Naive thymus-derived CD4-positive, alpha-beta T cell (primary cell): ENCODE measurements at regions not wholly inside any gene's neighbourhood (a gene's known extent, or its start where the extent isn't known, plus 50 kb on each side); places are given as distances from the start of the nearest gene placed in this dataset.

Experiments
- ATAC-seq: fragments of 150-1000 bp; cut with Tn5 transposase; 2 replicates; pipeline ENCODE4 v1.10.0; 2021; ENCODE audit warnings: mild to moderate bottlenecking, moderate library complexity
- CTCF ChIA-PET: fragments of 350-600 bp; sonication (Branson Sonifier 250); formaldehyde crosslinking; loops from one replicate; lab custom pipeline; 2021; ENCODE audit warnings: antibody characterized with exemption; lab: Charles Lee
- POLR2A ChIA-PET: fragments of 350-600 bp; sonication (Branson Sonifier 250); formaldehyde crosslinking; loops from one replicate; lab custom pipeline; 2021; ENCODE audit warnings: antibody characterized with exemption, inconsistent platforms; lab: Charles Lee
- DNase-seq, 9 donors: peaks; one replicate each; pipeline versions ENCODE4 v3.0.0 to v3.0.0-alpha.2; 2020 to 2022; ENCODE audit warnings: mixed read lengths in 1 of 9
- H3K27ac ChIP-seq: one replicate; pipeline ENCODE4 v1.7.0; 2013; ENCODE audit warnings: mild to moderate bottlenecking, low read depth, low read length, moderate library complexity
- H3K27me3 ChIP-seq, 2 donors: one replicate each; pipeline ENCODE4 v1.7.0; 2013; ENCODE audit warnings: low read length in 2 of 2, mild to moderate bottlenecking in 2 of 2, moderate library complexity in 2 of 2; ENCODE audit not compliant: control insufficient read depth in 2 of 2, insufficient read depth in 2 of 2
- H3K36me3 ChIP-seq, 3 experiments: 1 replicate in 2 of 3; 2 replicates in 1 of 3; pipeline ENCODE4 v1.7.0; 2013; ENCODE audit warnings: low read length in 3 of 3, mild to moderate bottlenecking in 3 of 3, moderate library complexity in 1 of 3; ENCODE audit not compliant: insufficient read depth in 3 of 3, control insufficient read depth in 2 of 3
- H3K4me1 ChIP-seq, 2 donors: one replicate each; pipeline ENCODE4 v1.7.0; 2013; ENCODE audit warnings: low read length in 2 of 2, mild to moderate bottlenecking in 2 of 2, moderate library complexity in 1 of 2; ENCODE audit not compliant: control insufficient read depth in 2 of 2, insufficient read depth in 2 of 2
- H3K4me3 ChIP-seq: 2 replicates; pipeline ENCODE4 v1.7.0; 2013; ENCODE audit warnings: mild to moderate bottlenecking, low read length
- H3K9me3 ChIP-seq, 3 experiments: 1 replicate in 2 of 3; 2 replicates in 1 of 3; pipeline ENCODE4 v1.7.0; 2013; ENCODE audit warnings: low read length in 3 of 3; ENCODE audit not compliant: control insufficient read depth in 2 of 3
- H3K27ac Mint-ChIP-seq, 9 donors: one replicate each; pipeline ENCODE4 v1.8.0; 2020 to 2022; ENCODE audit warnings: mixed read lengths in 9 of 9, mild to moderate bottlenecking in 8 of 9, moderate library complexity in 5 of 9, inconsistent platforms in 2 of 9
- H3K27me3 Mint-ChIP-seq, 5 donors: one replicate each; pipeline ENCODE4 v1.8.0; 2021 to 2022; ENCODE audit warnings: mixed read lengths in 5 of 5, mild to moderate bottlenecking in 1 of 5
- H3K36me3 Mint-ChIP-seq, 5 donors: one replicate each; pipeline ENCODE4 v1.8.0; 2020 to 2022; ENCODE audit warnings: mixed read lengths in 5 of 5, mild to moderate bottlenecking in 3 of 5, inconsistent platforms in 1 of 5
- H3K4me1 Mint-ChIP-seq, 7 donors: one replicate each; pipeline ENCODE4 v1.8.0; 2020 to 2022; ENCODE audit warnings: mixed read lengths in 7 of 7, mild to moderate bottlenecking in 3 of 7, inconsistent platforms in 1 of 7
- H3K4me3 Mint-ChIP-seq, 10 donors: one replicate each; pipeline ENCODE4 v1.8.0; 2020 to 2022; ENCODE audit warnings: mild to moderate bottlenecking in 10 of 10, mixed read lengths in 10 of 10, moderate library complexity in 6 of 10, inconsistent platforms in 2 of 10
- H3K9me3 Mint-ChIP-seq, 11 donors: one replicate each; pipeline ENCODE4 v1.8.0; 2020 to 2022; ENCODE audit warnings: mixed read lengths in 11 of 11, mild to moderate bottlenecking in 4 of 11, inconsistent platforms in 1 of 11, moderate library complexity in 1 of 11
- intact Hi-C, 2 donors: fragments of 100-400 bp; cut with micrococcal nuclease; formaldehyde crosslinking; loops; one replicate each; pipeline ENCODE4 v1.15.1; 2023

DNA sequence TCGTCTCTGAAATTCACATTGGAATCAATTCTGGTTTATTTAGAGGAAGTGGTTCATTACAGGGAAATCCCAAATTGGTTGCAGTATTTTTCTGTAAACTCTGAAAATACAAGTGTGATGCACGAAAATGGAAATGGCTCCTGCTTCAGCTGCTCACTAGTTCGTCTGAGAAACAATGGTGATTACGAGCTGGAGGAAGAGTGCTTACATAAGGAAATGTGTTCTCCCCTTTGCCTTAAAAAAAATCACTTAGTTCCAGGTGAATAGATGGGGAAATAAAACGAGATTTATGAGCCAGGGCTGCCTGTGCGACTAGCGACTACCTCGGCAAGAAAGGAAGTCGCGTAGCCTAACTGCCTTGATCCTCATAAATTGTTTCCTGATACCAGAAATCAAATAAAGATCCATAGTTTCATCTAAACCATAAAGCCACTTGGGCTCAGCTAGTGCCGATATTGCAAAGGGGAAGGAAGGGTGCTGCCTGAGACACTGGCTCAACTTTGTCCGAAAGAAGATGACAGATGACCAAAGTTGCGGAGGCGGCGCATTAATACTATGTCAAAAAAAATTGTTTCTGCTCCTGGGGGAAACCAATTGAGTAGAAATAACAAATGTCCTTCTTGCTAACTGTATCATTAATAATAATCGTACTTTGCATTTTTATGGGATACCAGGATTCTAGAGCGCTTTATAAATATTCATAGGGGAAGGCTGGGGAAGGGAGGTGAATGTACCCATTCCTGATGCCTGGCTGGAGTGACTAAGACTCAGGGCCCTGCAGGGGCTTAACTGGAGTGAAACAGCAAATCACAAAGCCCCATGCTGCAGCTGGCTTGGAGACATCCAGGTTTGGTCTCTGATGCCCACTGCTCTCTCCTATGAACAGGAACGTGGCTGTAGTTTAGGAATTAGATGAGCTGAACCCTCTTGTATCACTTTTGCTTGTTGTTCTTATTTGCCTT is 185.7 kb downstream of the BLID start:
- ChIA-PET CTCF (no interaction called here), POLR2A (no interaction called here)
- Histone ChIP-seq H3K9me3 (no peaks in the 10 kb centered on the region), H3K4me1 (no peaks in the 10 kb centered on the region), H3K27me3 (peaks cover 0 to 4% of the 10 kb centered on the region in 2 donors), H3K36me3 (no peaks in the 10 kb centered on the region), H3K27ac (no peak overlapping the region), H3K4me3 (no peak overlapping the region)
- H3K27me3 Mint-ChIP-seq, result peaks cover 3 to 42% (median 36%) of the 10 kb centered on the region in 5 donors
- H3K4me3 Mint-ChIP-seq, result no peak overlapping the region
- intact Hi-C loops, result no loop called here
- no peak overlapping the region for H3K27ac Mint-ChIP-seq
- H3K9me3 Mint-ChIP-seq, result peaks cover 0 to 1% (median 0%) of the 10 kb centered on the region in 11 donors
- H3K36me3 Mint-ChIP-seq, result peaks cover 0 to 3% (median 0%) of the 10 kb centered on the region in 5 donors
- no peak for ATAC-seq
- no peaks in the 10 kb centered on the region for H3K4me1 Mint-ChIP-seq
- DNase-seq, result no peak

- Histone ChIP-seq H3K36me3 (no peaks in the 10 kb centered on the region), H3K27ac (no peak overlapping the region), H3K27me3 (peaks cover 0 to 4% of the 10 kb centered on the region in 2 donors), H3K4me3 (no peak overlapping the region), H3K4me1 (no peaks in the 10 kb centered on the region), H3K9me3 (no peaks in the 10 kb centered on the region)
- no peak overlapping the region for H3K4me3 Mint-ChIP-seq
- peaks cover 0 to 3% (median 0%) of the 10 kb centered on the region in 5 donors for H3K36me3 Mint-ChIP-seq
- no peaks in the 10 kb centered on the region for H3K4me1 Mint-ChIP-seq
- ATAC-seq (no peak), DNase-seq (no peak)
- ChIA-PET CTCF (no interaction called here), POLR2A (no interaction called here)
- H3K9me3 Mint-ChIP-seq, result peaks cover 0 to 3% (median 0%) of the 10 kb centered on the region in 11 donors
- intact Hi-C loops, result no loop called here
- H3K27ac Mint-ChIP-seq, result no peak overlapping the region
- H3K27me3 Mint-ChIP-seq, result peaks cover 3 to 46% (median 41%) of the 10 kb centered on the region in 5 donors
Measured at GRCh38 chr11:121929581-121929980, 186.4 kb downstream of the BLID start.

DNA sequence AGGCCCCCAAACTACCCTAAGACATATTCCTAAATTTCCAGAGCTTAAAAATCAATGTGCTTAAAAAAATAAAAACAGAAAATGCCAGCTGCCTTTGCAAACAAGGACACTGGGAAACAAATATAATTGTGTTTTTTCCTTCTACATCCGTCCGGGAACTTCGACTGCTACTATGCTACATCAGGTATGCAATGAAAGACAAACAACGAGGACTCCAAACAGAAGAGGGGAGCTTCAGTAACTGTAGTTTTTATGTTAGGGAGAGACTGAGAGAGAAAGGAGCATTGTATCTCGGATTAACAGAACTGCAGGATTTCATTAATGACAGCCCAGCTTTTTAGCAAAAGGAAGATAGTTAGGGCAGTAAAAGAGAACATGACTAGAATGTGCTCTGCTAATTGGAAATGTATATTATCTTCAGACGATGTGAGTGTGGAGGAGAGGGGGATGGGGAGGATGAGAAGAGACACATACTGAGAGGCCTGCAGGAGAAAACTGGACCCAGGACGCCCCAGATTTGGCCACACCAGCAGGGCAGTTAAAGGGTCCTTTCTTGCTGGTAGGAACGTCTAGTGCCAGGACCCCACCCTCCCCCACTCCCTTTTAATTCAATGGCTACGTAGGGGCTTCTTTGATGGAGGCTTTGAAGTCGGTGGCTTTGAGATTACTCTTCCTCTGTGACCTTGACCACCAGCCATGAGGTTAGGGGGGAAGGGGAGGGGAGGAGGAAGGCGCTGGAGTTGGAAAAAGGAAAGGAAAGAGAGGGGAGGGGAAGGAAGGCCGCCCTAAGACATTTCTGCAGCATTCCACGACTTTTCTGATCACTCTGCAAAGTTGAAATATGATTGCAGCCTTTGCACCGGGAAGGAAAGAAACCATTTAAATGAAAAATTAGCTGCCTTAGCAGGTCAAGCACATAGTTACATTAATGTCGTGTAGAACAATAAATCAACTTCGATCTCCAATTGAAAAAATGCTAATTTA is 187.1 kb downstream of the BLID start:
- H3K4me3 ChIP-seq, result no peak overlapping the region
- DNase-seq (no peak), ATAC-seq (no peak)
- no peaks in the 10 kb centered on the region for H3K36me3 ChIP-seq
- Mint-ChIP-seq H3K36me3 (peaks cover 0 to 3% (median 0%) of the 10 kb centered on the region in 5 donors), H3K4me3 (no peak overlapping the region), H3K9me3 (peaks cover 0 to 6% (median 0%) of the 10 kb centered on the region in 11 donors), H3K27ac (no peak overlapping the region), H3K4me1 (no peaks in the 10 kb centered on the region), H3K27me3 (peaks cover 3 to 50% (median 40%) of the 10 kb centered on the region in 5 donors)
- ChIA-PET POLR2A (no interaction called here), CTCF (no interaction called here)
- H3K27ac ChIP-seq, result no peak overlapping the region
- H3K4me1 ChIP-seq, result no peaks in the 10 kb centered on the region
- peaks cover 0 to 4% of the 10 kb centered on the region in 2 donors for H3K27me3 ChIP-seq
- intact Hi-C loops, result no loop called here
- H3K9me3 ChIP-seq, result no peaks in the 10 kb centered on the region

DNA sequence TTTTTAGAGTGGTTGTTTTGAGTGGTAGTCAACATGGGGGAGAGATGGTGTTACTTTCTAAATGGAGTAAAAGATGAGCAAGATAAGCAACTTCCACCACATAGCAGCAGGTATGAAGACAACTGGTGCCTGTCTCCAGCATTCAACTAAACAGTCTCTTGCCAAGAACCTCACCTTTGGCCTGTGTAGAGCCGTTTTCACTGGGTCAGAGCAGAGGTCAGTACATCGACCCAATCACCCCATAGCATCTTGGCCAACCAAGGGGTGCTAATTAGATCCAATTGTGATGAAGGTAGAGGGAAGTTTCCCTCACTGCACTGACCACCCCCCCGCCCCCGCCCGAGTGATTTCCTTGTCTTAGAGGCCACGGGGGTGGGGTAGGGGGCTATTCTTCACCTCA is 188.2 kb downstream of the BLID start:
- intact Hi-C loops, result no loop called here
- Histone ChIP-seq H3K27ac (no peak overlapping the region), H3K4me3 (no peak overlapping the region), H3K27me3 (peaks cover 0 to 4% of the 10 kb centered on the region in 2 donors), H3K9me3 (no peaks in the 10 kb centered on the region), H3K36me3 (no peaks in the 10 kb centered on the region), H3K4me1 (no peaks in the 10 kb centered on the region)
- Mint-ChIP-seq H3K4me3 (no peak overlapping the region), H3K27me3 (peaks cover 3 to 50% (median 35%) of the 10 kb centered on the region in 5 donors), H3K9me3 (peaks cover 0 to 10% (median 0%) of the 10 kb centered on the region in 11 donors), H3K27ac (no peak overlapping the region), H3K4me1 (no peaks in the 10 kb centered on the region), H3K36me3 (peaks cover 0 to 3% (median 0%) of the 10 kb centered on the region in 5 donors)
- CTCF ChIA-PET, result no interaction called here
- DNase-seq (no peak), ATAC-seq (no peak)
- POLR2A ChIA-PET, result no interaction called here

GRCh38 chr11:121927097-121927785 is 188.8 kb downstream of the BLID start:
- H3K4me1 ChIP-seq, result no peaks in the 10 kb centered on the region
- peaks cover 0 to 4% of the 10 kb centered on the region in 2 donors for H3K27me3 ChIP-seq
- DNase-seq (no peak), ATAC-seq (no peak)
- no peak overlapping the region for H3K4me3 ChIP-seq
- H3K36me3 Mint-ChIP-seq, result peaks cover 0 to 3% (median 0%) of the 10 kb centered on the region in 5 donors
- CTCF ChIA-PET, result no interaction called here
- H3K4me3 Mint-ChIP-seq, result no peak overlapping the region
- H3K9me3 Mint-ChIP-seq, result peaks cover 0 to 10% (median 0%) of the 10 kb centered on the region in 11 donors
- no peak overlapping the region for H3K27ac Mint-ChIP-seq
- POLR2A ChIA-PET, result no interaction called here
- no peaks in the 10 kb centered on the region for H3K36me3 ChIP-seq
- H3K4me1 Mint-ChIP-seq, result no peaks in the 10 kb centered on the region
- no peak overlapping the region for H3K27ac ChIP-seq
- intact Hi-C loops, result no loop called here
- H3K9me3 ChIP-seq, result no peaks in the 10 kb centered on the region
- H3K27me3 Mint-ChIP-seq, result peaks cover 3 to 45% (median 31%) of the 10 kb centered on the region in 5 donors

GRCh38 chr11:121924191-121924590 is 191.8 kb downstream of the BLID start:
- Mint-ChIP-seq H3K4me1 (no peaks in the 10 kb centered on the region), H3K9me3 (peaks cover 0 to 13% (median 0%) of the 10 kb centered on the region in 11 donors), H3K27ac (no peak overlapping the region), H3K27me3 (peaks cover 0 to 36% (median 27%) of the 10 kb centered on the region in 5 donors), H3K36me3 (peaks cover 0 to 3% (median 0%) of the 10 kb centered on the region in 5 donors), H3K4me3 (no peak overlapping the region)
- no peaks in the 10 kb centered on the region for H3K27me3 ChIP-seq
- no peak overlapping the region for H3K4me3 ChIP-seq
- intact Hi-C loops, result no loop called here
- POLR2A ChIA-PET, result no interaction called here
- no peaks in the 10 kb centered on the region for H3K9me3 ChIP-seq
- no peak overlapping the region for H3K27ac ChIP-seq
- DNase-seq (no peak), ATAC-seq (no peak)
- no peaks in the 10 kb centered on the region for H3K36me3 ChIP-seq
- CTCF ChIA-PET, result no interaction called here
- H3K4me1 ChIP-seq, result no peaks in the 10 kb centered on the region
